Muscle layer of duodenum (tissue), 2 donors: ENCODE measurements at regions not wholly inside any gene's neighbourhood (a gene's known extent, or its start where the extent isn't known, plus 50 kb on each side); places are given as distances from the start of the nearest gene placed in this dataset.

Source experiments
- H3K27ac ChIP-seq: one replicate; pipeline ENCODE4 v1.7.0; 2013; ENCODE audit warnings: mild to moderate bottlenecking, low read length
- H3K27me3 ChIP-seq: one replicate; pipeline ENCODE4 v1.7.0; 2013; ENCODE audit warnings: low read depth, mild to moderate bottlenecking, control low read depth, low read length
- H3K36me3 ChIP-seq, 2 donors: one replicate each; pipeline ENCODE4 v1.7.0; 2013; ENCODE audit warnings: low read length in 2 of 2, control low read depth in 1 of 2, mild to moderate bottlenecking in 1 of 2; ENCODE audit not compliant: insufficient read depth in 2 of 2, control insufficient read depth in 1 of 2
- H3K4me1 ChIP-seq, 2 donors: one replicate each; pipeline ENCODE4 v1.7.0; 2013; ENCODE audit warnings: low read length in 2 of 2, mild to moderate bottlenecking in 2 of 2, control low read depth in 1 of 2, moderate library complexity in 1 of 2; ENCODE audit not compliant: insufficient read depth in 2 of 2, control insufficient read depth in 1 of 2
- H3K4me3 ChIP-seq, 2 donors: one replicate each; pipeline ENCODE4 v1.7.0; 2013; ENCODE audit warnings: low read length in 2 of 2, low read depth in 1 of 2, mild to moderate bottlenecking in 1 of 2
- H3K9me3 ChIP-seq, 2 donors: one replicate each; pipeline ENCODE4 v1.7.0; 2013; ENCODE audit warnings: low read length in 2 of 2, control low read depth in 1 of 2, mild to moderate bottlenecking in 1 of 2; ENCODE audit not compliant: control insufficient read depth in 1 of 2
- donor health status: healthy.

- Histone ChIP-seq H3K9me3 (no peaks in the 10 kb centered on the region), H3K4me3 (no peak overlapping the region), H3K27me3 (no peaks in the 10 kb centered on the region), H3K4me1 (no peaks in the 10 kb centered on the region), H3K36me3 (no peaks in the 10 kb centered on the region), H3K27ac (no peak overlapping the region)
These were observed 801.1 kb upstream of the RAB6C start for GRCh38 chr2:129178356-129178755.

GRCh38 chr2:129179199-129179598 is 800.3 kb upstream of the RAB6C start:
- Histone ChIP-seq H3K36me3 (no peaks in the 10 kb centered on the region), H3K27me3 (no peaks in the 10 kb centered on the region), H3K27ac (no peak overlapping the region), H3K9me3 (no peaks in the 10 kb centered on the region), H3K4me1 (no peaks in the 10 kb centered on the region), H3K4me3 (no peak overlapping the region)

DNA sequence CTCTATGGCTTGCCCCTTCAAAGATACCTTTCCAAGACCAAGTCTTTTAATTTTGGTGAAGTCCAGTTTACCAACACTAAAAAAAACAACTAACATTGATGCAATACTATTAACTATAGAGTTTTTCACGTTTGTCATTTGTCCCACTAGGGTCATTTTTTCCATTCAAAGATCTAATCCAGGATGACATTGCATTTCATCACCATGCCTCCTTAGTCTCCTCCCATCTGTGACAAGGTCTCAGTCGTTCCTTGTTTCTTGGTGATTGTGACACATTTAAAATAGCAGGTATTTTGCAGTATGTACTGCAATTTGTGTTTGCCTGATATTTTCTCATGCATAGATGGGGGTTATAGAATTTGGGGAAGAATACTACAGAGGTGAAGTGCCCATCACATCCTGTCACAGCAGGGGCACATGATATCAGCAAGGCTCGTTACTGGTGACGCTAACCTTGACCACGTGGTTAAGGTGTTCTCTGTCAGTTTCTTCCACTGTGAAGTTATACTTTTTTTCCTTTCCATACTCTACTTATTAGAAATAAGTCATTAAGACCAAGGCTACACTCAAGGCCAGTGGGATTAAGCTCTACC is 799.2 kb upstream of the RAB6C start:
- no peaks in the 10 kb centered on the region for H3K9me3 ChIP-seq
- no peak overlapping the region for H3K4me3 ChIP-seq
- no peaks in the 10 kb centered on the region for H3K36me3 ChIP-seq
- H3K27ac ChIP-seq = no peak overlapping the region
- H3K27me3 ChIP-seq = no peaks in the 10 kb centered on the region
- H3K4me1 ChIP-seq = no peaks in the 10 kb centered on the region

GRCh38 chr2:129181433-129181832 is 798.0 kb upstream of the RAB6C start:
- Histone ChIP-seq H3K4me1 (no peaks in the 10 kb centered on the region), H3K27me3 (no peaks in the 10 kb centered on the region), H3K27ac (no peak overlapping the region), H3K9me3 (no peaks in the 10 kb centered on the region), H3K4me3 (no peak overlapping the region), H3K36me3 (no peaks in the 10 kb centered on the region)

- Histone ChIP-seq H3K9me3 (no peaks in the 10 kb centered on the region), H3K27me3 (no peaks in the 10 kb centered on the region), H3K36me3 (no peaks in the 10 kb centered on the region), H3K4me3 (no peak overlapping the region), H3K4me1 (no peaks in the 10 kb centered on the region), H3K27ac (no peak overlapping the region)
These were observed 797.5 kb upstream of the RAB6C start for GRCh38 chr2:129181963-129182362.

- Histone ChIP-seq H3K4me1 (no peaks in the 10 kb centered on the region), H3K36me3 (no peaks in the 10 kb centered on the region), H3K4me3 (no peak overlapping the region), H3K27ac (no peak overlapping the region), H3K27me3 (no peaks in the 10 kb centered on the region), H3K9me3 (no peaks in the 10 kb centered on the region)
These were observed 792.1 kb upstream of the RAB6C start for GRCh38 chr2:129187343-129187742.

DNA sequence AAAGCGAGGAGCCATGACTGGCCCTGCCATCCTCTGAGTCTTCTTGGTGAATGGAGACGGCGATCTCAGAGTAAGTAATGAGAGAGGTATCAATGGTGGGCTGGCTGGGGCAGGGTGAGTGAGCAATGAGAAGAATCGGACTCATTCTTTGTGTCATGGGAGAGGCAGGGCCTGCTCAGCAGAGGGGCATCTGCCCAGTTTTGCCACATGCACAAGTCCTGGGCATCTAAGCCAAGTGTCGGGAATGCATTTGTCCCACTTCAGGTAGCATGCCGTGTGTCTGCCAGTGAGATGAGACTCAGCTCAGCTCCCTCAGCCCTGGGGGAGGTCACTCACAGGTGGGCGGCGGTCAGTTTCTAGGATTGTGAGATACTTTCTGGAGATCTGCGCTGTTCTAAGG is 791.0 kb upstream of the RAB6C start:
- Histone ChIP-seq H3K4me1 (no peaks in the 10 kb centered on the region), H3K27ac (no peak overlapping the region), H3K4me3 (no peak overlapping the region), H3K9me3 (no peaks in the 10 kb centered on the region), H3K36me3 (no peaks in the 10 kb centered on the region), H3K27me3 (no peaks in the 10 kb centered on the region)

- Histone ChIP-seq H3K4me3 (no peak overlapping the region), H3K9me3 (no peaks in the 10 kb centered on the region), H3K36me3 (no peaks in the 10 kb centered on the region), H3K27ac (no peak overlapping the region), H3K27me3 (no peaks in the 10 kb centered on the region), H3K4me1 (no peaks in the 10 kb centered on the region)
These were observed 789.7 kb upstream of the RAB6C start for GRCh38 chr2:129189617-129190319.

- Histone ChIP-seq H3K4me3 (no peak overlapping the region), H3K27me3 (no peaks in the 10 kb centered on the region), H3K36me3 (no peaks in the 10 kb centered on the region), H3K9me3 (no peaks in the 10 kb centered on the region), H3K27ac (no peak overlapping the region), H3K4me1 (no peaks in the 10 kb centered on the region)
These were observed 789.0 kb upstream of the RAB6C start for GRCh38 chr2:129190494-129190893.

DNA sequence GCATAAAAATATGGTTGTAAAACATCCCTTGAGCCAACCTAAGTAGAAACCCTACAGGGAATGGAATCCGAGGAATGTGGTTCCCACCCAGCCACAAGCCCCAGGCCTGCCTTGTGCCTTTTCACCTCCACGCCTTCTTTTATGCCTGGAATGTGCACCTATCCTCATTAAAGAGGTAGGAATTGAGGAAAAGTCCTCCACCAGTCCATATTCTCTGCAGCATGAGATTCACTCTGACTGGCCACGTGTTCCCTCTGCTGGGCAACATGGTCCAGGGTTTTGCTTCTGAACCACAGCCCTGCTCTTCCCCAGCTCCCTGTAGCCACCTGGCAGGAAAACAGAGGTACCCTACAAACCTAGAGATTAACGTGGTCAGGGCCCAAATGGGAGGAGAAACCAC is 787.9 kb upstream of the RAB6C start:
- no peaks in the 10 kb centered on the region for H3K27me3 ChIP-seq
- H3K4me3 ChIP-seq = no peak overlapping the region
- H3K4me1 ChIP-seq = no peaks in the 10 kb centered on the region
- no peaks in the 10 kb centered on the region for H3K9me3 ChIP-seq
- H3K36me3 ChIP-seq = no peaks in the 10 kb centered on the region
- no peak overlapping the region for H3K27ac ChIP-seq

GRCh38 chr2:129192117-129192516 is 787.3 kb upstream of the RAB6C start:
- Histone ChIP-seq H3K27me3 (no peaks in the 10 kb centered on the region), H3K9me3 (no peaks in the 10 kb centered on the region), H3K4me3 (no peak overlapping the region), H3K4me1 (no peaks in the 10 kb centered on the region), H3K27ac (no peak overlapping the region), H3K36me3 (no peaks in the 10 kb centered on the region)

DNA sequence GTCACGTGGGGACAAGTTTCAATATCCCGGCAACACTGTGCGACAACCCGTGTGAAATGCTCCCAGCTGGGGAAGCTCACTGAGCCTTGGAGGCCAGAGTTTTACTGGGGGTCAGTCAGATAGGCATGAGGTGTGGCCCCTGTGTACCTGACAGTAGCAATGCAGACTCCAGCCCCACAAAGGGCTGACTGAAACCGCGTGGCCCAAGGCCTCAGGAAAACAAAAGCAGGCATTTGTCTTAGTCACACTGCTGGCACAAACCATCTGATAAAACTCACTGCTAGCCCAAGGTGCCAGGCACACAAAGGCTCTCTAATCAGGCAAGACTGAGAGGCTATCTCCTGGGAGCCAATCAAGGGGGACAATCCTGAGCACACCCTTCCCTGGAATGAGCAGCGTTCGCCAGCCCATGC is 786.6 kb upstream of the RAB6C start:
- H3K4me1 ChIP-seq = no peaks in the 10 kb centered on the region
- no peak overlapping the region for H3K4me3 ChIP-seq
- no peaks in the 10 kb centered on the region for H3K27me3 ChIP-seq
- no peak overlapping the region for H3K27ac ChIP-seq
- no peaks in the 10 kb centered on the region for H3K36me3 ChIP-seq
- H3K9me3 ChIP-seq = no peaks in the 10 kb centered on the region
